HepG2 (cell line): ENCODE measurements at regions not wholly inside any gene's neighbourhood (a gene's known extent, or its start where the extent isn't known, plus 50 kb on each side); places are given as distances from the start of the nearest gene placed in this dataset.

Experiments
- ATAC-seq: fragments of 200-7000 bp; cut with Tn5 transposase; 3 replicates; pipeline ENCODE4 v1.9.1; 2020; ENCODE audit warnings: mild to moderate bottlenecking, moderate library complexity
- BruUV-seq: library from RNA; stranded (reverse); fragments of 400-500 nt; replicated peaks from 2 replicates; lab custom pipeline; 2021; lab: Mats Ljungman, UMichigan
- CTCF ChIA-PET: fragments of 300-600 bp; formaldehyde crosslinking; extraction: SDS; loops from one replicate; lab custom pipeline; 2021; ENCODE audit warnings: low total read pairs, inconsistent platforms, low intra/inter-chr PET ratio; lab: Yijun Ruan, JAX
- POLR2A ChIA-PET: fragments of 350-600 bp; sonication (Branson Sonifier 250); formaldehyde crosslinking; loops from one replicate; lab custom pipeline; 2020; ENCODE audit warnings: antibody characterized with exemption, inconsistent platforms; lab: Yijun Ruan, JAX
- DNase-seq: peaks from one replicate; pipeline ENCODE4 v3.0.0-alpha.2; 2015; ENCODE audit warnings: low spot score
- FAIRE-seq: peaks from 3 replicates; lab custom pipeline; 2011; peaks lifted over from hg19 to GRCh38; lab: Jason Lieb, UNC
- H2AFZ ChIP-seq: one replicate; pipeline ENCODE4 v1.6.1; 2011; ENCODE audit warnings: low read length, inconsistent platforms
- H3K27ac ChIP-seq: fragments of 300-600 bp; 3 replicates; pipeline ENCODE4 v1.8.0; 2011; ENCODE audit warnings: mixed run types, mild to moderate bottlenecking, mixed read lengths, low read length, inconsistent platforms; ENCODE audit not compliant: insufficient read depth; ENCODE audit errors: extremely low read length
- H3K27me3 ChIP-seq, 2 experiments: fragments of 200-600 bp in 1 of 2; 2 replicates in 1 of 2; 3 replicates in 1 of 2; pipeline versions ENCODE4 v1.6.0 to v1.8.0; 2011; ENCODE audit warnings: low read length in 2 of 2, mild to moderate bottlenecking in 2 of 2, moderate library complexity in 2 of 2, inconsistent platforms in 1 of 2; ENCODE audit not compliant: insufficient read depth in 2 of 2, control insufficient read depth in 1 of 2
- H3K36me3 ChIP-seq, 2 experiments: fragments of 200-600 bp in 1 of 2; replicated peaks in 1 of 2; 2 replicates in 1 of 2; 3 replicates in 1 of 2; pipeline versions ENCODE4 v1.5.1 to v1.8.0; 2011; ENCODE audit warnings: low read length in 2 of 2, inconsistent platforms in 1 of 2; ENCODE audit not compliant: insufficient read depth in 2 of 2, control insufficient read depth in 1 of 2
- H3K4me1 ChIP-seq: 2 replicates; pipeline ENCODE4 v1.5.1; 2012; ENCODE audit warnings: low read length, inconsistent platforms; ENCODE audit not compliant: insufficient read depth
- H3K4me2 ChIP-seq: 2 replicates; pipeline ENCODE4 v1.6.0; 2011; ENCODE audit warnings: low read depth, low read length, inconsistent platforms
- H3K4me3 ChIP-seq, 3 experiments: fragments of 200-600 bp in 1 of 3; sonication (generic), shearing (Covaris generic) in 1 of 3; replicated peaks in 1 of 3; 2 replicates each; pipeline ENCODE4 v1.5.1; 2011 to 2016; ENCODE audit warnings: low read length in 3 of 3, inconsistent platforms in 2 of 3, low read depth in 2 of 3, mild to moderate bottlenecking in 2 of 3, control low read depth in 1 of 3, mixed read lengths in 1 of 3; ENCODE audit not compliant: insufficient read depth in 1 of 3
- H3K79me2 ChIP-seq: one replicate; pipeline ENCODE4 v1.6.1; 2011; ENCODE audit warnings: low read length, inconsistent platforms; ENCODE audit not compliant: insufficient read depth
- H3K9ac ChIP-seq: 2 replicates; pipeline ENCODE4 v1.6.0; 2011; ENCODE audit warnings: mild to moderate bottlenecking, low read depth, low read length, inconsistent platforms; ENCODE audit not compliant: insufficient read depth
- H3K9me3 ChIP-seq: 2 replicates; pipeline ENCODE4 v1.5.1; 2012; ENCODE audit warnings: mild to moderate bottlenecking, low read length
- H4K20me1 ChIP-seq: 2 replicates; pipeline ENCODE4 v1.6.0; 2011; ENCODE audit warnings: inconsistent platforms, mild to moderate bottlenecking, low read length, moderate library complexity; ENCODE audit not compliant: insufficient read depth
- CBX2 ChIP-seq, 2 experiments: fragments of 200-600 bp in 1 of 2; sonication (generic); formaldehyde crosslinking in 1 of 2; IDR thresholded peaks; 2 replicates each; pipeline versions ENCODE4 v1.7.0 to v1.8.1; 2018 to 2022; ENCODE audit warnings: low read depth in 2 of 2, low read length in 1 of 2, mild to moderate bottlenecking in 1 of 2, missing genetic modification reagents in 1 of 2
- EZH2 ChIP-seq: conservative IDR thresholded peaks from 2 replicates; pipeline ENCODE4 v1.6.1; 2012; ENCODE audit warnings: mild to moderate bottlenecking, low read depth, low read length, moderate library complexity
- FOXC1 ChIP-seq: sonication (generic); formaldehyde crosslinking; IDR thresholded peaks from 2 replicates; pipeline ENCODE4 v1.8.0; 2022; ENCODE audit warnings: mild to moderate bottlenecking, missing genetic modification reagents, borderline replicate concordance
- MAF1 ChIP-seq: sonication (generic); formaldehyde crosslinking; IDR thresholded peaks from 2 replicates; pipeline ENCODE4 v1.5.0; 2020; ENCODE audit warnings: missing genetic modification reagents, borderline replicate concordance
- PRDM15 ChIP-seq: sonication (generic); formaldehyde crosslinking; IDR thresholded peaks from 2 replicates; pipeline ENCODE4 v1.4.0; 2020; ENCODE audit warnings: missing genetic modification reagents
- THAP7 ChIP-seq: sonication (generic); formaldehyde crosslinking; IDR thresholded peaks from 2 replicates; pipeline ENCODE4 v1.8.1; 2023; ENCODE audit warnings: mild to moderate bottlenecking, missing genetic modification reagents
- WIZ ChIP-seq: sonication (generic); formaldehyde crosslinking; IDR thresholded peaks from 2 replicates; pipeline ENCODE4 v1.5.1; 2020; ENCODE audit warnings: mild to moderate bottlenecking, missing genetic modification reagents
- ZBTB33 ChIP-seq: sonication (generic); formaldehyde crosslinking; IDR thresholded peaks from 2 replicates; pipeline ENCODE4 v1.4.0; 2020; ENCODE audit warnings: missing genetic modification reagents
- ZNF18 ChIP-seq: sonication (generic); formaldehyde crosslinking; IDR thresholded peaks from 2 replicates; pipeline ENCODE4 v1.8.0; 2022; ENCODE audit warnings: mild to moderate bottlenecking, missing genetic modification reagents; ENCODE audit not compliant: insufficient replicate concordance
- ZNF773 ChIP-seq: sonication (generic); formaldehyde crosslinking; IDR thresholded peaks from 2 replicates; pipeline ENCODE4 v1.4.0; 2020; ENCODE audit warnings: missing genetic modification reagents, borderline replicate concordance
- WGBS: methylation state at CpG from one replicate; pipeline ENCODE4 v1.1.6; 2017; ENCODE audit warnings: low lambda C conversion rate; 5-methylcytosine and 5-hydroxymethylcytosine counted together
- in situ Hi-C: cut with HindIII; loops from 2 replicates; pipeline ENCODE4 v1.10.0; 2017; ENCODE audit warnings: low pct_unique_long_range_greater_than_20kb; ENCODE audit not compliant: extremely low pct_ligation_motif_present
- intact Hi-C: fragments of 100-400 bp; cut with micrococcal nuclease; formaldehyde crosslinking; loops from one replicate; pipeline ENCODE4 v1.10.0; 2022; ENCODE audit not compliant: unreplicated experiment

GRCh38 chr16:86195863-86196630 is 297.1 kb downstream of the IRF8 start (continued):
- TF ChIP-seq PRDM15 (CRISPR knock-in tag) (peak; percentile 71; the same call in 1 of the 2 replicates), FOXC1 (no peak), ZNF18 (CRISPR knock-in tag) (no peak), ZNF773 (CRISPR knock-in tag) (no peak)

- intact Hi-C loops (no loop called here), in situ Hi-C loops (no loop called here)
- Histone ChIP-seq H3K27ac (no peak overlapping the region), H3K9me3 (no peaks in the 10 kb centered on the region), H2AFZ (no peak overlapping the region), H3K4me1 (no peaks in the 10 kb centered on the region), H3K9ac (no peak overlapping the region), H3K27me3 (peaks cover 8 to 95% of the 10 kb centered on the region in 2 experiments), H3K79me2 (no peaks in the 10 kb centered on the region), H3K36me3 (no peaks in the 10 kb centered on the region), H3K4me2 (no peak overlapping the region), H4K20me1 (no peaks in the 10 kb centered on the region; the same call in 1 of the 2 replicates), H3K4me3 (no peak overlapping the region)
- ATAC-seq (no peak), DNase-seq (no peak), FAIRE-seq (no peak)
- POLR2A ChIA-PET = no interaction called here
- no TSS peak for BruUV-seq
- 43% methylated on average over 18 of the region's 18 CpGs for WGBS
- CTCF ChIA-PET = no interaction called here
- no peak for TF ChIP-seq WIZ (CRISPR knock-in tag)
- TF ChIP-seq MAF1 (CRISPR knock-in tag) = no peak
- TF ChIP-seq CBX2 (IDR thresholded peaks at IDR 0.05; ENCODE audit: low read depth, low read length) = peak; percentile 56; the same call in 1 of the 2 replicates
- TF ChIP-seq CBX2 (CRISPR knock-in tag; IDR thresholded peaks at IDR 0.05; ENCODE audit: low read depth) = no peak
- TF ChIP-seq ZBTB33 (CRISPR knock-in tag) = no peak
- peak; percentile 64; the same call in 1 of the 2 replicates for TF ChIP-seq EZH2
- TF ChIP-seq THAP7 (CRISPR knock-in tag) = no peak
Measured at GRCh38 chr16:86196687-86197391, 297.9 kb downstream of the IRF8 start.
